ENCODE measurements at regions not wholly inside any gene's neighbourhood (a gene's known extent, or its start where the extent isn't known, plus 50 kb on each side); places are given as distances from the start of the nearest gene placed in this dataset.

GRCh38 chr6:19771753-19772336 is 65.3 kb upstream of the ID4 start:
- DNase-seq (ENCODE audit: extremely low read depth in 1 of 4, low spot score in 3 of 4) (no peak), ATAC-seq (peak; percentile 43; the same call in 1 of the 3 replicates), FAIRE-seq (no peak)
- ChIA-PET CTCF (ENCODE audit: low intra/inter-chr PET ratio) (no interaction called here), POLR2A (interaction anchor here (1.0 kb wide), 1 partner anchor 8 kb away, joined by 5 read pairs; no protein-coding TSS in a partner anchor)
- H3K36me3 ChIP-seq (ENCODE audit: control insufficient read depth, insufficient read depth, low read length), result no peaks in the 10 kb centered on the region
- no peaks in the 10 kb centered on the region; a peak in 1 of 5 replicates for H3K4me1 ChIP-seq (replicated peaks in 1 of 2; ENCODE audit: control insufficient read depth in 2 of 2, insufficient read depth in 2 of 2, low read length in 2 of 2)
- no peaks in the 10 kb centered on the region for H4K20me1 ChIP-seq (replicated peaks; ENCODE audit: control insufficient read depth, insufficient read depth, low read length)
- H3K27me3 ChIP-seq (ENCODE audit: control insufficient read depth in 2 of 2, insufficient read depth in 2 of 2, low read length in 2 of 2), result no peaks in the 10 kb centered on the region
- no peak overlapping the region for H2AFZ ChIP-seq (ENCODE audit: low read depth, low read length)
- H3K9me1 ChIP-seq (ENCODE audit: control insufficient read depth, insufficient read depth, low read length), result no peaks in the 10 kb centered on the region
- 2% methylated on average over 5 of the region's 5 CpGs for WGBS (ENCODE audit: insufficient coverage, low coverage, missing lambda C conversion rate)
- no peaks in the 10 kb centered on the region for H3K79me2 ChIP-seq (ENCODE audit: control insufficient read depth, insufficient read depth, low read length)
- H3K9me3 ChIP-seq (replicated peaks; ENCODE audit: control insufficient read depth, insufficient read depth, low read depth, low read length), result no peaks in the 10 kb centered on the region
- no peak overlapping the region for H3K4me2 ChIP-seq (ENCODE audit: insufficient read depth, low read length)
- intact Hi-C loops (cut with micrococcal nuclease), result no loop called here
- no peak for TF ChIP-seq ZNF23 (CRISPR knock-in tag; IDR thresholded peaks at IDR 0.05)
- TF ChIP-seq CHD7 (IDR thresholded peaks at IDR 0.05; ENCODE audit: low read depth, low read length), result peak; percentile 88
- no TSS peak for BruUV-seq (replicated peaks)
- in situ Hi-C loops (cut with MboI), result no loop called here
- H3K9ac ChIP-seq (ENCODE audit: insufficient read depth in 1 of 2, low read depth in 2 of 2, low read length in 2 of 2), result no peak overlapping the region
- H3K4me3 ChIP-seq, result no peak overlapping the region
- H3K27ac ChIP-seq (ENCODE audit: extremely low read depth, low read depth, low read length), result no peak overlapping the region
